NAMALWA (cell line): ENCODE measurements at regions not wholly inside any gene's neighbourhood (a gene's known extent, or its start where the extent isn't known, plus 50 kb on each side); places are given as distances from the start of the nearest gene placed in this dataset.
A peak's percentile ranks its signal among the peaks of the same experiment; 100 is the strongest.
"Not testable (repeated sequence)": the region's sequence is repeated elsewhere in the genome, so short reads cannot be mapped to it uniquely, and the experiment has no call there.

Experiments used
- DNase-seq: peaks from one replicate; pipeline ENCODE4 v3.0.0-alpha.2; 2015; ENCODE audit warnings: low spot score

DNA sequence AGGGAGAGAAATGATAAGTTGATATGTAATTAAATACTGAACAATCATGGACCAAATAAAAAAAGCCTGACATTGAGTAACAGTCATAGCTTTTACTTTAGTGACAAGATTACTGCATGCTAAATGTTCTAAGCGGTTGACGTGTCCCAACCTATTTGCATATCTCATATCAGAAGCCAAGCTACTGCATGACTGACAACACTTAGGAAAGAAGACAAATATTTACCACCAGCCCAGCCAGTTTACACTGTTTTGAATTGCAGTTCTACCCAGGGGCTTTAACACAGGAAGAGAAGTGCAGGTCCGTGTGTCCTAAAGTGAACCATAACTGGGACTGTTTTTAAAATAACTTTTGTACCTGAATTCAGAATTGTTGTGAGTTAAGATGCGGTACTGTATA is 219.9 kb downstream of the PRDM9 start:
- no peak for DNase-seq

- no peak for DNase-seq
Observed at GRCh38 chr5:23730023-23730422, 222.6 kb downstream of the PRDM9 start.

GRCh38 chr5:23740029-23740428 is 232.6 kb downstream of the PRDM9 start:
- no peak for DNase-seq

GRCh38 chr5:23742701-23743100 is 235.3 kb downstream of the PRDM9 start:
- no peak for DNase-seq

- no peak for DNase-seq
Observed at GRCh38 chr5:23755906-23756305, 248.5 kb downstream of the PRDM9 start.

GRCh38 chr5:23756779-23757178 is 249.4 kb downstream of the PRDM9 start:
- DNase-seq, result no peak

DNA sequence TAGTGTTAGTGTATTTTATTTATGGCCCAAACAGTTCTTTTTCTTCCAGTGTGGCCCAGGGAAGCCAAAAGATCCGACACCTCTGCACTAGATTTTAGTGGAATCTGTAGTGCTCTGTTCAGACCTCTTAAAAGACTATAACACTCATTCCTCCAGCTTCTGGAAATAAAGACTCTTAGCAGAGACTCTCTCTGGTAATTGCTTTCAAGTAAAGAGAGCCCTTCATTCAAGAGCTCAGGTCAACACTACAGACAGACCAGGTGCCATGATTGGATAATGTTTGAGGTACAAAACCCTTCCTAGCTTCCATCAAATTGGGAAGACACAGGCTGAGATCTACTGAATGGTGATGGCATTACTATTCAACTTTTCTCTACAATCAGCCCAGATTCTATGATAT is 255.8 kb downstream of the PRDM9 start:
- no peak for DNase-seq

GRCh38 chr5:23776684-23777083 is 269.3 kb downstream of the PRDM9 start:
- no peak for DNase-seq

DNA sequence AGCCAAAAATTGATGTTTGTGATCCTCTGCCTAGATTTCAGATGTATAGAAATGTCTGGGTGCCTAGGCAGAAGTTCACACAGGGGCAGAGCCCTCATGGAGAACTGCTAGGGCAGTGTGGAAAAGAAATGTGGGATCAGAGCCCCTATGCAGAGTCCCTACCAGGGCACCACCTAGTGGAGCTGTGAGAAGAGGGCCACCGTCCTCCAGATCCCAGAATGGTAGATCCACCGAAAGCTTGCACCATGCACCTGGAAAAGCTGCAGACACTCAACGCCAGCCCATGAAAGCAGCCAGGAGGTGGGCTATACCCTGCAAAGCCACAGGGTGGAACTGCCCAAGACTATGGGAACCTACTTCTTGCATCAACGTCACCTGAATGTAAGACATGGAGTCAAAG is 292.9 kb downstream of the PRDM9 start:
- not testable (repeated sequence) for DNase-seq

GRCh38 chr5:23820765-23821471 is 313.5 kb downstream of the PRDM9 start:
- DNase-seq, result peak; percentile 49

DNA sequence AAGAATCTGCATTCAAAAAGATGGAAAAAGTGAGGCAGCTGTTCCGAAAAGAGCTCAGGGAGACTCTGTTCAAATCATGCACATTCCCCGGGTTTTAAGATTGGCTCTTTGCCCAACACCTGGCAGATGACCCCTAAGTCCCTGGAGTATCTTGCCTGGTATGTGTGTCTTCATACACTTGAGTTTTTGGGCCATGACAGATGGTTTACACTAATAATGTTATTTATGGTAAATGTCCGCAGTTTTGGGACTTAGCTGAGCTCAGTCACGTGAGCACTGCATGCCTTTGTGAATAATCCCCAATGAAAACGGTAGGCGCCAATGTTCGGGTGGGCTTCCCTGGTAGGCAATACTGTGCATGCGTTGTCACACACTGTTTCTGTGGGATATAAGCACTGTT is 316.1 kb downstream of the PRDM9 start:
- DNase-seq, result no peak

DNA sequence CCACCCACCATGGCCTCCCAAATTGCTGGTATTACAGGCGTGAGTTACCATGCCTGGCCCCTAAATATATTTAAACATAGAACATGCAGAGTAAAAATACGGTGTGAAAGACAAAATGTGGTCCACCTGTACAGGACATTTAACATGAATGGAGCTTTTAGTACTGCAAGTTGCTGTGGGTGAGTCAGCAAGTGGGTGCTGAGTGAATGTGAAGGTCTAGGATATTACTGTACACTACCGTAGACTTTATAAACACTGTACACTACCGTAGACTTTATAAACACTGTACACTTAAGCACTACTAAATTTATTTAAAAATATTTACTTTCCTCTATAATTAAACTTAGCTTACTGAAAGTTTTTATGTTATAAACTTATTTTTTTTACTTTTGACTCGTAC is 317.8 kb downstream of the PRDM9 start:
- DNase-seq, result no peak

GRCh38 chr5:23840083-23840482 is 332.7 kb downstream of the PRDM9 start:
- DNase-seq, result no peak

DNA sequence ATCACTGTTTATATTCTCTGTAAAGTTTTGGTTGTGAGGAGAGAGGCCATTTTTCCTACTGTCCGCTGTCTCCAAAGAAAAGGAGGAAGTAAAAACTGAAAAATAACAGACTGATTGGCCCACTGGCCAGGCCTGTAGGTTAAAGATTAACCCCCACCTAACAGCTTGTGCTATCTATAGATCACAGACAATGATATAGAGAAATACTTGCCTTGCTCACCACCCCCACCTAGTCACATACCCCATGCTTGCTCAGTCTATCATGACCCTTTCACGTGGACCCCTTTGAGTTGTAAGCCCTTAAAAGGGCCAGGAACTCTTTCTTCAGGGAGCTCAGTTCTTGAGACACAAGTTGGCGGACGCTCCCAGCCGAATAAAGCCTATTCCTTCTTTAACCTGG is 357.4 kb downstream of the PRDM9 start:
- DNase-seq, result no peak

DNA sequence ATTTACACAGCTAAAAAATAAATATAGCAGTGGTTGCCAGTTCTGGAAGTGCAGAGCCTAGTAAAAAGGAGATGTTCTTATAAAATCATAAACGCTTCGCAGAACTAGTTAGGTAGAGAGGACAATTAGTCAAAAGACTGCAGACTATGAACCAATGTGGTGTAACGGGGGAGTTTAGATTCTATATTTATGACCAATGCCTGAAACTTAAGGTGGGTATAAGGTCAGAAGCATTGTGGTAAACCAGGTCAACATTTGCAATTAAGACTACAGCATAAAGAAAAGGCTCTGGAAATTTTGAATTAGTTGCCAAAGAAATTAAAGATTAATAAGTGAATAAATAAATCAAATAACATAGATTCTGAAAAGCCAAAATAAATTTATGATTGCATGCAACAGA is 370.4 kb downstream of the PRDM9 start:
- DNase-seq, result no peak

DNA sequence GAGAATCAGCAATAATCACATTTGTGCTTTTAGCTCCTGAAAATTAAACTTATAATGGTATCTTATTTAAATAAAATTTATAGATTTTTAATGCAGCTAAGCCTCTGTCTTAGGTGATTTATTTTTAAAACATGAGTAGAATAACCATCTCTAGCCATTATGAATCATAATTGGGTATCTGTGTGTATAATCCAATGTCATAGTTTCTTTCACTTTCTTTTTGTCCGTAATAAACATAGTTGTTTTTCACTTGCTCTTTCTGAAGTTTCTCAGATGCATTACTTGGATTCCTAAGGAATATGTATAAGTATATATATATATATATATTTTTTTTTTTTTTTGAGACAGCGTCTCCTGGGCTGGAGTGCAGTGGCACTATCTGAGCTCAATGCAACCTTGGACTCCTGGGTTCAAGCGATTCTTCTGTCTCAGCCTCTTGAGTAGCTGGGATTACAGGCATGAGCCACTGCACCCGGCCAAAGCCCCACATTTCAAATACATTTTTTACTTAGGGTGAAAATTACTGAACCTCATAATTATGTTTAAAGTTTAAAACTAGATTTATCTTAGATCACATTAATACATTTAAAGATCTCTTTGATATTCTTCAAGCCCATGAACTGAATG is 377.1 kb downstream of the PRDM9 start:
- DNase-seq, result no peak

DNA sequence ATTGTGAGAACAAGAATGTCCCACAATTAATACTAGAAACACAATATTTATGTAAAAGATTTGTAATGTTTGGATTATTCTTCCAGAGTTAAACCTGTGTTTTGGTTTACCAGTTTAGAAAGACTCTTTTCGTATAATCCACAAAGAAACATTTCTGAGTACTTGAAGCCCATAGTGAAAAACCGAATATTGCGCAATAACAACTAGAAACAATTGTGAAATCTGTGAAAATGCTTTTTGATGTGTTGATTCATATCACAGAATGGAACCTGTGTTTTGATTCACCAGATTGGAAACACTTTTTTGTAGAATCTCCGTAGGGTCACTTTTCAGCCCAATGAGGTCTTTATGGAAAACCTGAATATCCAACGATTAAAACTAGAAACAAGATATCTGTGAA is 386.2 kb downstream of the PRDM9 start:
- DNase-seq, result no peak

- no peak for DNase-seq
Observed at GRCh38 chr5:23895614-23896013, 388.2 kb downstream of the PRDM9 start.

GRCh38 chr5:23930985-23931384 is 423.6 kb downstream of the PRDM9 start:
- DNase-seq, result no peak

DNA sequence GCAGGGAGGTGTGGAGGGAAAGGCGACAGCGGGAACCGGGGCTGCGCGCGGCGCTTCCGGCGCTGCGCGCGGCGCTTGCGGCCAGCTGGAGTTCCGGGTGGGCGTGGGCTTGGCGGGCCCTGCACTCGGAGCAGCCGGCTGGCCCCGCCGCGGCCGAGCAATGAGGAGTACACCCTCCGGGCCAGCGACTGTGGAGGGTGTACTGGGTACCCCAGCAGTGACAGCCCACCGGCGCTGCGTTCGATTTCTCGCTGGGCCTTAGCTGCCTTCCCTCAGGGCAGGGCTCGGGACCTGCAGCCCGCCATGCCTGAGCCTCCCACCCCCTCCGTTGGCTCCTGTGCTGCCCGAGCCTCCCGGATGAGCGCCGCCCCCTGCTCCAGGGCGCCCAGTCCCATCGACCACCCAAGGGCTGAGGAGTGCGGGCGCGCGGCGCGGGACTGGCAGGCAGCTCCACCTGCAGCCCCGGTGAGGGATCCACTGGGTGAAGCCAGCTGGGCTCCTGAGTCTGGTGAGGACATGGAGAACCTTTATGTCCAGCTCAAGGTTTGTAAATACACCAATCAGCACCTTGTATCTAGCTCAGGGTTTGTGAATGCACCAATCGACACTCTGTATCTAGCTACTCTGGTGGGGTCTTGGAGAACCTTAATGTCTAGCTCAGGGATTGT is 444.0 kb downstream of the PRDM9 start:
- DNase-seq, result not testable (repeated sequence)

- DNase-seq, result no peak
Observed at GRCh38 chr5:23963449-23963848, 456.0 kb downstream of the PRDM9 start.

- no peak for DNase-seq
Observed at GRCh38 chr5:23977365-23977764, 470.0 kb downstream of the PRDM9 start.

GRCh38 chr5:23977997-23978396 is 470.6 kb downstream of the PRDM9 start:
- peak; percentile 74 for DNase-seq

DNA sequence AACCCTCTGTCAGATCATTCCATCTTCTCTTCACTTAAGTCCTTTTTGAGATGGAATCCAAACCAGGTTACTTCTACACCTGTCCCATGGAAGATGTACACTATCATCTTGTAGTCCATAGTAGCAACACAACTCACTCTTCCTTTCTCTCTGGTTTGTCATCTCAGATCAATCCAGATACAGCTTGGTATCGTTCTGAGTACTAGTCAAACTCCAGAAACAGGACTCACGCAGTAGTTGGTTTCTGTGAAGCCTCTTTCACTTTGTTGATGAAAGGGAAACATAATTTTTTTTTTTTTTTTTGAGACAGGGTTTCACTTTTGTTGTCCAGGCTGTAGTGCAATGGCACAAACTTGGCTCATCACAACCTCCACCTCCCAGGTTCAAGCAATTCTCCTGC is 484.0 kb downstream of the PRDM9 start:
- no peak for DNase-seq
